Activated T-cell treated with anti-CD3 and anti-CD28 coated beads for 48 hours (primary cell): ENCODE measurements at regions not wholly inside any gene's neighbourhood (a gene's known extent, or its start where the extent isn't known, plus 50 kb on each side); places are given as distances from the start of the nearest gene placed in this dataset.

Experiments
- DNase-seq: peaks from one replicate; pipeline ENCODE4 v3.0.0-alpha.2; 2020; ENCODE audit warnings: low read depth

DNA sequence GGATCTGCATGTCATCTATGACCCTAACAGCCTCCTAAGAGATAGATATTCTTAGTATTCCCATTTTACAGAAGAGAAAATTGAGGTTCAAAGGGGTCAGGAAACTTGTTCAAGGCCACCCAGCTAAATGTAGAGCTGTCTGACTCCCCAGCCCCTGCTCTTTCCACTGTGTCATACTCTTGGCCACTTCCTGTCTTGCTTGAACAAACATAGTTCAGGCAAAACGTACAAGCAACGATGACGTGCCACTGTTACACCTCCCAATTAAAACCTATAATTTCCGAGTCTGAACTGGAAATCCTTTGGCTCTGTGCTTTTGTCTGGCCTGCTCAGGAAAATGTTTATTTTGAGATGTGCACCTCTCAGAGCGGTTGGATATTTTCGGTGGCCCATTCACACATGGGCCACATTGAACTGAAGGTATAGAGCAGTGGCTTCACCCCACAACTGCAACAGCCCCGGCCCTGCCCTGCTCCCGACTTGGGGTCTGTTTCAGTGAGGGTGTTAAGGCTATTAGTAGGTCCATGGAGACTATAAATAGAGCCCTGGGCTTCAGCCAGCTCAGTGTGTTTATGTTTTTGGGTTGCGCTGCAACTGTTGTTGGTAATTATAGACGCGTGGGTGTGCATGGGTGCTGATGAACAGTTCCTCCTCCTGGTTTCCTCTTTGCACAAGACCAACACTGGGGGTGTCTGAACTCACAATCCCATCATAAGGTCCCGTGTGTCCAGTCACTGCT, 172.3 kb upstream of the ADO start:
- no peak for DNase-seq

DNA sequence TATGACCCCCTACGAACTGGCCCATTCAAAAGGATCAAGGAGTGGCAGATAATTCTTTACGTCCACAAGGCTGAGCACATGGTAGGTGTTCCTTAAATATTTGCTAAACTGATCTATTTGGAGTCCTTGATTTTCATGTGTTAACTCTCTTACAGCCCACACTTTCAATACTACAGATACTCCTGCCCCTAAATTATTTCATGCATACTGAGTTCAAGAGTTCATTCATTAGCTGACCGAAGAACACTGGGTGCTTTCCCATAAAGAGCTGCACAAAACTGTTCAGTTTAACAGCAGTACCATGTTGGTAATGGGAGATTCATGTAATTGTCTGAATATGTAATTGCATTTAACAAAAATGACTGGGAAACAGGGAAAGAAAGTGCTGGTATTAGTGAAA, 170.5 kb upstream of the ADO start:
- no peak for DNase-seq

DNA sequence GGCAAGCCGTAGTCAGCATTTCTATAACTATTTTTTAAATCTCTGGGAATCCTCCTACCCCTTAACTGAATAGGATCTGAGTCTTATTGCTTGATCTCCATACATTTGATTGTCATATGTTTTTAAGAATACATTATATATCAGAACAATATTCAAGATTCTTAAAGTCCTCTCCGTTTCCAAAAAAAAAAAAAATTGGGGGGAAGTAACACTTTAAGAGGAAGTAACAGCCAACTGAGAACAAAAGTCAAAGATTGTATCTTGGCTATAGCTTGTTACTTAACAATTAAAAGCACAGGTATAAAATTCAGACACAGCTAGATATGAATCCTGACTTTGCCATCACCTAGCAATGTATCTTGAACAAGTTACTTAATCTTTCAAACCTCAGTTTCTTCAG, 169.9 kb upstream of the ADO start:
- no peak for DNase-seq

DNA sequence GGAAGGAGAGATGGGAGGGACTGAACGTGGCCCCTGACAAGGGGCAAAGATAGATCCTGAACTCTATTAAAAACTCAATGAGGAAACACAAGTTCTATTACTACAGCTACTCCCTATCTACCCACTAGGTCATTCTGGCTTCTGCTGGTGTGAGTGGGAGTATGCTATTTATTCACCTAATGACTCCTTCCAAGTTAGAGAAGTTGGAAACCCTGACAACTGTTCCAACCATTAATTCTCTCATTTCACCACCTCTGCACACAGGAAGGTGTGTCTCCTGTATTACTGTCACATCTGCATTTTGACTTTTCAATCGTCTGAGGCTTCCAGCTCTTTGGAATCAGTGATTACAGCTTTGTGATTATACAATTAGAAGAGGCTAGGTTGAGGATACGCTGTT, 169.4 kb upstream of the ADO start:
- no peak for DNase-seq

DNA sequence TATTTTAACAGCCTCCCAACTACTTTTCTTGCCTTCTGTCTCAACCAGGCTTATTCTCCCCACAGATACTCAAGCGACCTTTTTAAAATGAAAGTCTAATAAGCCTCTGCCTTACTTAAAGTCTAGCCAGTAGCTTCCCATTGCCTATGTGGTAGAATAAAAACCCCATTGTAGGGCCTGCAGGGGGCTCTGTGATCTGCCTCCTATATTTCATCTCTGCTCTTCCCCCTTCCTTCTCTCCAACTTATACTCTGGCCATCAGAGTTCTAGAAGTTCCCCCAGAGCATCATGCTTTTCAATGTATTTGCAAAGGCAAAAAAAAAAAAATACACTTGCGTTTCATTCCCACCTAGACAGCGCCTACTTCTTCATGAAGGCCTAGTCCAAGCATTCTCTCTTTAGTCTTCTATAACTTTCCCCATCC, 167.7 kb upstream of the ADO start:
- no peak for DNase-seq

DNA sequence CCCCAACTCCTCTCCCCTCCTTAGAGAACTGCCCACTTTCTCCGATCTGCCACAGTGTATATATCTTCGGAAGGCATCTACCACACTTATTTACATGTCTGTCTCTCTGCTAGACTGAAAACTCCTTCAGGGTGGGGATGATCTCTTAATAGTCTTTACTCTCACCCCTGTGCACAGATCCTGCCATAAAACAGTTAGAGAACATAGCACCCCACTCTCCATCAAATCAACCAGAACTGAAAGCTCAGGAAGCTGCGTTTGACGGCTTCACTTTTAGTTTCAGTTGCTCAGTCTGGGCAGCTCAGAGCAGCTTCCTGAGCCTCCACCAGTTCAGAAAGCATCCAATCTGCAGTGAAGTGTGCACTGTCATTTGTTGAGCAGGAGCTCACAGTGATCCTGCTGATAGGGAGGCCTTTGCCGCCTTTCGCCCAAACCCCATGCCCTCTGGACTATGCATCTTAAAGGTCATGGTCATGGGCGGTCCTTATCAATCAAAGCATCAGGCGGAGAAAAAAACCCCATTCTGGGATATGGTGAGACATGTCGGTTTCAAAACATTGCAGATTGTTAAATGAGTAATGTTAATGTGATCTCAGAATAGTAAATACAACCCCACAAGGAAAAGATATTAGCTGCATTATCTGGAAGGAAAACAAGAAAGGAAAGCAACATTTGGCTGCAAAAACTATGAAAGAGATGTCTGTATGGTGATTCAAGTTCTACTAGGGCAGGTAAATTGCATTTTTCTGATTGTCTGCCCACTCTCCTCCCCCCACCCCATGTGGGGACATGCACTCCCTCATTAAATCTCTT, 167.1 kb upstream of the ADO start:
- DNase-seq: peak; percentile 64

DNA sequence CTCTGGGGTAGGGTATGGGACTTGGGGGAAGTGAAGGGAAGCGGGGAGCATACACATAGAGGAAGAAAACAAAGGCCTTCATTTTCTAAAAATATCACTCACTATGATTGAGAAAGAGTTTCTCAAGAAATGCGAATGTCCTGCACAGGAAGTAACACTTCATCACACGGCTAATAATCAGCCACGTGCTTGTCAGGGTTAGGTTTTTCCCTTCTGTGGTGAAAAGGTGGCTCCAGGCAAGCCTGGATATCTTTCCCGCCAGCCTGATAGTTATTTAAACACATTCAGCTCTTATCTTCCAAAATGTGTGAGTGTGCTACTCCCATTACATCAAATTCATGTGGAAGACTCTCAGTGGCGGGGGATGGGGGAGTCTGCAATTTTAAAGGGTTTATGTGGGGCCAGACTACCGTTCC, 166.4 kb upstream of the ADO start:
- DNase-seq: no peak

DNA sequence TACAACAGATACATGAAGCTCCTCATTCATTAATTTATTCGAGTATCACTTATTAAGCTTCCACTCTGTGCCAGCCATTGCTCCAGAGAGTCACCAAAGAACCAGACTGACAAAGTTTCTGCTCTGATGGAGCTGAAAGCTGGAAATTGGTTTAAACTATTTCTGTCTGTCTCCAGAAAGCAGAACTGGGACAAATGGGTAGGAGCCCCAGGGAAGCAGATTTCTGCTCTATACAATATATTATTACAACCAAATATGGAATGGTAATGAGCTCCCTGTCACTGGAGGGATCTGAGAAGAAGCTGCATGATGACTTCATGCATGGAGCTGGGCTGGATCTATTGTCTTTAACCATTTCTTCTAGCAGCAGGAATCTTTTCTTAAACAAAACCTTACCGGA, 165.4 kb upstream of the ADO start:
- DNase-seq: no peak

DNA sequence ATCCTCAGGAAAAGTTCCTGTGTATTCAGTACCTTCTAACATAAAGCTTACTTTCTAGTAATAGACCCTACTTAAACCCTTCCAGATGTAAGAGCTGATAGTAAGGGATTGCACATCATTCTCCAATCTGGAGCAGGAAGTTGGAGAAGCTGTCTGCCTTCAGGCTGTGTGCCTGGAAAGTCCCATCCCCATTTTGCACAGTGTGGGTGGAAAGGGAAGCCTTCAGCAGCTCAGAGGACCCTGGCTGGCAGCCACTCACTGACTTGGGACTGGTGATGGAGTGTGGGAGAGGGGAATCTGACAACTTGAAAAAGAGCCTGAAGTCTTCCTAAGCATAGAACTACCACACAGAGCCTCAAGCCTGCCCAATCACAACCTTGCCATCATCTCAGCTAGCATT, 164.1 kb upstream of the ADO start:
- DNase-seq: no peak

DNA sequence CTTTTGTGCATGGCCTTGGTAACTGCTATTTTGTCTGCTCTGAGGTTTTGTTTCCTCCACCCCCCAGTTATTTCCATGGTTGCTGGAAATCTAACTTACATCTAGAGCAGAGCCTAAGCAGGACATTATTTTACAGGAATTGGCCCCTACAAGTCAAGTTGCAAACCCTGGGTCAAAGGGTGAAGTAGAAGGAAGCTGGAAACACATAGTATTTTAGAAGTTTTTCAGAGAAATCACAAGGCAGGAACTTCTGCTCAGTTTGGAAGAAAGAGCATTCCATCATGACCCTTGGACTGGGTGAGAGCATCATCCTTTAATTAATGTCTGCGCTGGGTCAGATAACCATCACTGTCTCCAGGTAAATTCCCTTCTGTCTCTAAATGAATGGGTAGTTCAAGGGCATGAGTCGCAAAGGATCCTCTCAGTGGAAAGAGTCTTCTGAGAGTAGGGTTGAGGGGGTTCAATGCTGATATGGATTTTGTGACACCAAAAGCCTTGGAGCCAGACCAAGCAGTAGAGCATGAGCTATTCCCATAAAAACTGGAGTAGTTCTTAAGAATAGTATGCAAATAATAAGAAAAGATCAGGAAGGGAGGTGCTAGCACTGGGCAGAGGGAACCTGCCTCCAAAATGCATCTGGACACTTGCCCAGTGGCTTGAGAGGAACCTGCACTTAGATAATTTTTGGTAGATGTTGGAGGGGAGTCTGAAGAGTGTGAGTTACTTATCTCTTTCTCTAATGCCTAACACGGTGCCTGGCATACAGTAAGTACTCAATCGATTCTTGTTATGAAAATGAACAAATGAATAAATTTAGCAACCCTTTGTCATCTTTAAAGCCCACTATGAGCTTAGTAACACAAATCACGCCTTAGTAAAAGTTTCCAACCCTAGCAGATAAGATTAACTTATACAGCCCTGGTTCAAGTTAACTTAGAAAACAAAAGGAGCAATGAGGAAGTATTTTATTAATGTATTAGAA, 160.6 kb upstream of the ADO start:
- DNase-seq: no peak

DNA sequence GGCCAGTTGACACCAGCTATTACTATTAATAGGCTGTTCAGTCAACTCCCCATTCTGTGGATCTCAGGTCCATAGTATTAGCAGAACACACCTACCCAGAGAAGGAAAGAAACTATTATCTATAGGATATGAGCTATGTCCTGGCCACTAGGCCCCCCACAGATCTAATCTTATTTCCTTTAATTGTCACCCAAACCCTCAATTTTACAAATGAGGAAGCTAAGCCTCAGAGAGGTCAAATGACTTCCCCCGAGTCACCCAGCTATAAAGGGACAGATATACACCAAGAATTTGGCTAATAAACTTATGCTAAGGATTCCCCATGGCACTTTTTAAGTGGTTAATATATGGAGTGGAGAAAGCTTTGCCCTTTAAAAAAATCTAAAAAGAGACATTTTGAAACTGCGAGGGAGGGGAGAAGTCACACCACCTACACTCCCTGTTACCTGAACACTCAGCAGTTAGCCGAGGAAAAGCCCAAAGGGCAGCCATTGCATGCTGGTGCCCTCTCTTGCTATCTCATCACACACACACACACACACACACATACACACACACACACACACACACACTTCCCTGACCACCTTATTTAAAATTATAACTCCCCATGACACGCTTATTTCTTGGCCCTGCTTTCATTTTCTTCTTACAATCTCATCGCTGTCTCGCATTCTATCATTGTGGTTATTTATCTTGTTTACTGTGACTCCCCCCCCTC, 157.0 kb upstream of the ADO start:
- DNase-seq: no peak

DNA sequence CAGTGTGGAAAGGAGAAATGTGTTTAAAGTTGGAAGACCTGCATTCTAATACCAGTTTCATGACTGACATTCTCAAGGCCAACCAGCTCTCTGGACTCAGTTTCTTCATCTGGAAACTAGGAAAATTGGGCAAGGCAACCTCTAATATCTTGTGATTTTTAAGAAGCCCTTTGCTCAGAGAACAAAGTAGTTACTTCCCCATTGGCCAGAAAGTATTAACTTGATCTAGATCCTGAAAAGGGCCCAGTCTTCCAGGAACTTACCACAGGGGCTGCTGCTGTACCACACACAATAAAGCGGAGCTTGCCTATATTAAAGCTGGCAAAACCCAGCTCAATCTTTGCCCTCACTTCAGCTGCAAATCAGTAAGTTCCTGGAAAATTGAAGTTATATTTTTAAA, 155.6 kb upstream of the ADO start:
- DNase-seq: no peak

DNA sequence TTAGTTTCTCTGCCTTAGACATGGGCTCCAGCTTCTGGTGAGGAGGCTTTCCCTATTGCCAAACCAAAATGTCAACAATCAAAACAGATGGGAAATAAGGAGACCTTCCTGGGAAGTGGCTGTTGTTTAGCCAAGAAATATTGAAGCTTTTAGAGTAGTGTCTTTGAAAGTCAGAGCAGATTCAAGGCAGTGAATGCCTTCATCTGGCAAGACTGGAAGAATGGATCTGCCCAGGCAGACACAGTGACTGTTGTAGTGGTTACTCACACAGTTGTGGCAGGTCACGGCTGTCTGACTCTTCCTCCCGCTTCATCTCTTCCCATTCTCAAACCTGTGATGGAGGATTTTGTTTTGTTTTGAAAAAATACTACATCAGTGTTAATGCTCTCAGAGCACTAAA, 154.1 kb upstream of the ADO start:
- DNase-seq: no peak

DNA sequence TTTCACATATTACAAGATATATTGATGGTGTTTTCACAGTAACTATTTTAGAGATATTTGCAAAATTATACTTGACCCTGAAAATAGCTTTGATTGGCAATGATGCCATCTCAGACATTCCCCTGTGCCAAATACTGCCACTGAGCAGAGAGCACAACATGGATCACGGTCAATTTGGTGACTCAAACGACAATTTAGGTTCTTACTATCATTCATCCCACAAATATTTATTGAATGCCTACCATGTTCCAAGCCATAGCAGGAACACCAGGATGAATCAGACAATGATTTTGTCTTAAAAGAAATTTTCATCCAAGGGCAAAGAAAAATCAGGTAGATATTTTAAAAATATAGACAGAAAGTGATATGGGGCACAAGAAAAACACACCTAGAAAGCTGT, 153.2 kb upstream of the ADO start:
- DNase-seq: no peak

DNA sequence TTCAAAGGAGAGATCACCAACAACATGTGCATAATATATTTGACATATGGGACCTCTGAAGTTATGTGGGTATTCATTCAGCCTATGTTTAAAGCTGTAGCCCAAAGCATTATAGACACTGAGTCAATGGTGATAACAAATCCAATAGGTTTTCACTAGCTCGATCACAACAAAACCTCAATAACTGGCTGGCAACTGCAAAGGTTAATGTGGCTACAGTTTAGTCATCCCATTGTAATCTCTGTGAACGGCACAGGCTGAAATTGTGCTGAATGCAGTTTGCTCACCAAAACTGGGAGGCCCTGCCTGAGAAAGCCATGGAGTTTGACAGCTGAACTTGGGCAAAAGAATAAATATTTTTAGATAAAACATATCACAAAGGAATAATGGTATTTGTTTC, 152.4 kb upstream of the ADO start:
- no peak for DNase-seq

DNA sequence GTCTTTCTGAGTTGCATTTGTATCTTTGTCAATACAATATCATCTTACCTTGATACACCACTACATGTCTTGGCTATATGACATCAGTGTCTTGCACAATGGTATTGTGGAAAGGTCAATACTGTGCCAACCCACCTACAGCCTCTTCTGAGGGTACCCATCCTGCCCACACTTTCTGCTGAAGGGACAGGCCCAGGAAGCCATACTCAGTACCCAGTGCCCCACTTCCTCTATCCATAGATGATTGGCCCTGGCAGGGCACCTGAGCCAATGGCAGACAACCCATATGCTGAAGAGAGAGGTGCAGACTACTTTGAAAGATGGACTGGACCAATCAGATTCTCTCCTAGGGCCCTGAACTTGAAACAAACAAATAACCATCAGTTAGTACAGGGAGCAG, 152.0 kb upstream of the ADO start:
- no peak for DNase-seq

DNA sequence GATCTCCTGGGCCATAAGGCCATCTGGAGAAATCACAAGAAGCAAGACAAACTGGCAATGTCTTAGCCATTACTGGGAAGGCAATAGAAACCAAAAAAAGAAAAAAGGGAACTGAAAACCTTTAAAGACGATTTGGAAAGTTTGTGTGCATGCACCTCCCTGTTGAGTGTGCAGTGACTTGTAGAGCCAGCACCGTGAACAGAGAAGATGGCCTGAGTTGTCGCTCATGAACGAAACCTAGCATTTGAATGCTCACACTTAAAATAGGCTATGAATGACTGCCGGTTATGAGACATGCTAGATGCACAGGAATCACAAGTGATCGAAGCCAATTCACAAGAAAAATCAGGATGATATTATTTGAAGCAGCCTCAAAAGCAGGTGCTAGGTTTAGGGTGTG, 151.3 kb upstream of the ADO start:
- DNase-seq: no peak

DNA sequence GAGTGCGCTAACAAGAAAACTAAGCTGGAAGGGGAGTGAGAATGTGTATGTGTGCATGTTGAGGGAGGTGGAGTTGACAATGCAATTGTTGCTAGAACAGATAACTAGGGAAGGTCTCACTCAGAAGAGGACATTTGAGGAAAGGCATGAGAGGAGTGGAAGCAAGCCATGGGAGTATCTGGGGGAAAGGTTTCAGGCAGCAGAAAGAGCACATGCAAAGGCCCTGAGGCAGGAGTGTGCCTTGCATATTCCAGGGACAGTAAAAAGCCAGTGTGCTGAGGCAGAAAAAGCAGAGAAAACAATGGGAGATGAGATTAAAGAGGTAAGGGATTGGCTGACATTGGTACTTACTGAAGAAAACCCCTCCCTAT, 149.6 kb upstream of the ADO start:
- no peak for DNase-seq

DNA sequence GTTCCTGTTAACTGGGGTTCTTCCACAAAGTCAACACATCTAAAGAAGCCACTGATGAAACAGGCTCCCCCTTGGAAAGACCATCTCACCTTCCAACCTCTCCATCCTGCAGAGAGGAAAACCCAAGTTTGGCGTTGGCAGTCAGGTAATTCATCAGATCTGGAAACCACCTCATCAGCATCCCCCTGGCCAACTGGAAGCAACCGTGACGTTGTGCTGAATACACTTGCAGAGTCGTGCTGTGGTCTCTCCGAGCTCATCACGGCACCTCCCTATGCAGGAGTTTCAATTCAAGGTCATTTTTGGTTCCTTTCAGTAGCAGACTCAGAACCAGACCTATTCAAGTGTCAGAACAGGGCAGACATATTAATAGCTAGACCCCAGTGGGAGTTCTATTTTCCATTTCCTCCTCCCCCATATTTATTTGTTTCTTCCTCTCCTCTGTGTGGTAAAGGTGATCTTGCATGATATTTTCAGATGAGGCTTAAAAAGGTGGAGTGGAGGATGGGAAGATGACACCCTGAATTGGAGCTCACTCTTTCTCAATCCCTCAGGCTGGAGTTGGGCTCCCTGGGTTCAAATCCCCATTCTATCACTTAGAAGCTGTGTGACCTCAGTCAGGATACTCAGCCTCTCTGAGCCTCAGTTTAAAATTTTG, 149.1 kb upstream of the ADO start:
- no peak for DNase-seq

DNA sequence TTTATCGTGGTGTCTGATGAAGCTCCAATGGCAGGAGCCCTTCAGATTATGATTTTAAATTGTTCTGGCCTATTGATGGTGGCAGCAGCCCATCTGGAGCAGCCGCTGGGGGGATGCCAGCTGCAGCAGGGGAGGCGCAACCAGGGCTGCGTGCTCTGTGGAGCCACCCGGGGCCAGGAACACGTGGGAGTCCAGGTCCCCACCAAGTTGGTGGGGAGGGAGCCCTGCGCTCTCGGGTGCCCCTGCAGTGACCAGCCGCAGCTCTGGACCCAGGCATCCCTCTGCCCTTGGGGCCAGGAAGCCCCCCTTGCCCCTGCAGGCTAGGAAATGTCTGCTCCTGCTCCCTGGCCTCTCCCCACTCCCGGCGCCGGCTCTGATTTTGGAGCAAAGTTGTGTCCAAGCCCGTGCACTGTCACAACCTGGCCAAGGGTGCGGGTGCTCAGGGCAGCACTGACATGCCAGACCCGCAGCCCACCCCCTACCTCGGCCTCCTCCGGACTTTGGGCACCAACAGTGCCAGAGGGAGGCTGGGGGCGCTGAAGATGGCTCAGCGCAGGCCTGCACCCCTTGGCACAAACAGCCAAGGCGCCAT, 147.2 kb upstream of the ADO start:
- no peak for DNase-seq

DNA sequence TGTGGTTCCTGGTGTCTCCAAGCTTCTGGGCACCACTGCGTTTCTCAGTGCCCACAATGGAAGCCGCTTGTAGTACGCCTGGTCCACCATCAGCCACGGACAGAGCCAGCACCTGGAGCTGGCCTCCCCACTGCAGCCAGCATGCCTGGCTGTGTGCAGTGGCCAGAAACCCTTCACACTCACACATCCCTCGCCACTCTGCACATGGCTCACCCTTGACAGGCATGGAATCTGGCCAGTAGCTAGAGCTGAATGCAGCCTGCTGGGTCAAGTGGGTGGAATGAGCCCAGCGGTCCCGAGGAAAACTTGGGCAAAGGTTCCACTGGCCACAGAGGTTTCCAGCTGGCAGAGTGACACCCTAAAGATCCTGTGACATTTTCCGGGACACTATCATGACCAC, 146.0 kb upstream of the ADO start:
- no peak for DNase-seq
